ENCODE measurements at regions not wholly inside any gene's neighbourhood (a gene's known extent, or its start where the extent isn't known, plus 50 kb on each side); places are given as distances from the start of the nearest gene placed in this dataset.

- Mint-ChIP-seq H3K27ac (ENCODE audit: unreplicated experiment) (no peak overlapping the region), H3K4me1 (ENCODE audit: low read depth) (no peaks in the 10 kb centered on the region), H3K9me3 (ENCODE audit: low read depth) (no peaks in the 10 kb centered on the region), H3K36me3 (ENCODE audit: low read depth) (no peaks in the 10 kb centered on the region), H3K4me3 (ENCODE audit: unreplicated experiment) (no peak overlapping the region), H3K27me3 (ENCODE audit: low read depth) (no peaks in the 10 kb centered on the region)
- peak; percentile 41 for TF ChIP-seq CTCF (IDR thresholded peaks at IDR 0.05)
- DNase-seq (ENCODE audit: low spot score): no peak
Measured at GRCh38 chr10:64537112-64537511, 1015.9 kb downstream of the REEP3 start.

- no peak overlapping the region for H3K4me3 Mint-ChIP-seq (ENCODE audit: unreplicated experiment)
- no peaks in the 10 kb centered on the region for H3K36me3 Mint-ChIP-seq (ENCODE audit: low read depth)
- DNase-seq (ENCODE audit: low spot score): no peak
- no peak for TF ChIP-seq CTCF (IDR thresholded peaks at IDR 0.05)
- H3K27ac Mint-ChIP-seq (ENCODE audit: unreplicated experiment): no peak overlapping the region
- no peaks in the 10 kb centered on the region for H3K27me3 Mint-ChIP-seq (ENCODE audit: low read depth)
- H3K9me3 Mint-ChIP-seq (ENCODE audit: low read depth): no peaks in the 10 kb centered on the region
- H3K4me1 Mint-ChIP-seq (ENCODE audit: low read depth): no peaks in the 10 kb centered on the region
Measured at GRCh38 chr10:64537928-64538327, 1016.7 kb downstream of the REEP3 start.

DNA sequence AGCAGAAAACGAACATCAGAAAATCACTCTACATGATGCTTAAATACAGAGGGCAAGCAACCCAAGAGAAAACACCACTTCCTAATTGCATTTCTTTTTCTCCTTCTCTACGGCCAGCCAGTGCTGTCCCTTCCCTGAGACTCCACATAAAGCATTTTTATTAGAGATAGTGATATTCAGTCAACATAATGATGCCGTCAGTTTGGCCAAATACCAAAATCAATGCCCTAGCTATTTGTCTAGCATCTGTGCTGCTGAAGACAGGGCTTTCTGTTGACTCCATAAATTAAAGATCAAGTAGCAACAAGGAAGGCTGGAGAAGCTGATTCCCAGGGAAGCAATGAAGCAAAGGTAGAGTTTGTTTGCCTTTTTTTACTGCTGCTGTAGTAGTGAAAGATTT, 1024.9 kb downstream of the REEP3 start:
- no peak for TF ChIP-seq CTCF (IDR thresholded peaks at IDR 0.05)
- no peak for DNase-seq (ENCODE audit: low spot score)
- H3K27ac Mint-ChIP-seq (ENCODE audit: unreplicated experiment): no peak overlapping the region

GRCh38 chr10:64547168-64547567, 1026.0 kb downstream of the REEP3 start:
- Mint-ChIP-seq H3K4me3 (ENCODE audit: unreplicated experiment) (no peak overlapping the region), H3K36me3 (ENCODE audit: low read depth) (no peaks in the 10 kb centered on the region), H3K27me3 (ENCODE audit: low read depth) (peaks cover 10% of the 10 kb centered on the region), H3K4me1 (ENCODE audit: low read depth) (no peaks in the 10 kb centered on the region), H3K9me3 (ENCODE audit: low read depth) (peaks cover 8% of the 10 kb centered on the region), H3K27ac (ENCODE audit: unreplicated experiment) (no peak overlapping the region)
- TF ChIP-seq CTCF (IDR thresholded peaks at IDR 0.05): no peak
- DNase-seq (ENCODE audit: low spot score): no peak

More for the DNA sequence above, 1024.9 kb downstream of the REEP3 start:
- Mint-ChIP-seq H3K36me3 (ENCODE audit: low read depth) (no peaks in the 10 kb centered on the region), H3K27me3 (ENCODE audit: low read depth) (peaks cover 7% of the 10 kb centered on the region), H3K4me1 (ENCODE audit: low read depth) (no peaks in the 10 kb centered on the region), H3K9me3 (ENCODE audit: low read depth) (peaks cover 1% of the 10 kb centered on the region), H3K4me3 (ENCODE audit: unreplicated experiment) (no peak overlapping the region)

GRCh38 chr10:64555666-64556065, 1034.5 kb downstream of the REEP3 start:
- Mint-ChIP-seq H3K27ac (ENCODE audit: unreplicated experiment) (no peak overlapping the region), H3K4me1 (ENCODE audit: low read depth) (no peaks in the 10 kb centered on the region), H3K4me3 (ENCODE audit: unreplicated experiment) (no peak overlapping the region), H3K9me3 (ENCODE audit: low read depth) (peaks cover 8% of the 10 kb centered on the region), H3K36me3 (ENCODE audit: low read depth) (no peaks in the 10 kb centered on the region), H3K27me3 (ENCODE audit: low read depth) (peaks cover 15% of the 10 kb centered on the region)
- TF ChIP-seq CTCF (IDR thresholded peaks at IDR 0.05): no peak
- DNase-seq (ENCODE audit: low spot score): no peak
